GM12801 (cell line): ENCODE measurements at regions not wholly inside any gene's neighbourhood (a gene's known extent, or its start where the extent isn't known, plus 50 kb on each side); places are given as distances from the start of the nearest gene placed in this dataset.

Experiments
- CTCF ChIP-seq: IDR thresholded peaks from one replicate; pipeline ENCODE4 v1.5.1; 2011; ENCODE audit warnings: control low read depth; ENCODE audit not compliant: insufficient read length; ENCODE audit errors: extremely low read depth

- no peak for TF ChIP-seq CTCF
Observed at GRCh38 chr7:131893631-131894340, 337.4 kb upstream of the PODXL start.

GRCh38 chr7:131890176-131890575 is 333.7 kb upstream of the PODXL start:
- TF ChIP-seq CTCF = no peak

GRCh38 chr7:131889572-131890150 is 333.2 kb upstream of the PODXL start:
- no peak for TF ChIP-seq CTCF

- no peak for TF ChIP-seq CTCF
Observed at GRCh38 chr7:131883769-131884168, 327.3 kb upstream of the PODXL start.

- no peak for TF ChIP-seq CTCF
Observed at GRCh38 chr7:131883196-131883595, 326.8 kb upstream of the PODXL start.

GRCh38 chr7:131882321-131882720 is 325.9 kb upstream of the PODXL start:
- TF ChIP-seq CTCF = no peak

- no peak for TF ChIP-seq CTCF
Observed at GRCh38 chr7:131880078-131880477, 323.6 kb upstream of the PODXL start.
